Skin epidermis (tissue), 12 donors: ENCODE measurements at regions not wholly inside any gene's neighbourhood (a gene's known extent, or its start where the extent isn't known, plus 50 kb on each side); places are given as distances from the start of the nearest gene placed in this dataset.

Experiments
- H3K27ac ChIP-seq, 21 experiments: fragments of 200-600 bp; sonication (generic) in 11 of 21; one replicate each; pipeline ENCODE4 v1.5.0; 2020; ENCODE audit warnings: mild to moderate bottlenecking in 3 of 21, inconsistent platforms in 2 of 21, moderate library complexity in 2 of 21
- H3K4me3 ChIP-seq, 7 experiments: fragments of 200-600 bp; sonication (generic) in 2 of 7; one replicate each; pipeline ENCODE4 v1.5.0; 2020; ENCODE audit warnings: inconsistent platforms in 2 of 7, mild to moderate bottlenecking in 2 of 7, moderate library complexity in 1 of 7

DNA sequence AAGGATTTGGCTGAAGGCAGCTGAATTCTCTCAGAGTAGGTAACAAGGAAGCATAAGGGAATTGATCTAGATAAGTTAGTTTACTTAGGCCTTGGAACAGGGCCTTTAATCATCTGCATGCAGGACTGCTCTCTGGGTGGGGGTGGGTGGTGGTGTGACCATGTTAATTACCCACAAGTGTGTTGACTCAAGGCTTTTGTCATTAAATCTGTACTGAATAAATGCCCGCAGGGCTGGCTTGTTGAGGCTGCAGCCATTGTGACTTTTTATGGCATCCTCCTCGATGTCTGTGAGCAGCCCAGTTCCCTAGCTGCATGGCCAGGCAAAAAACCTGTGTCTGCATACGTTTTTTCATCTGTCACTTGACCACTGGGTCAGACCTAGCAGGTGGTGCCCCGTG, 63.5 kb upstream of the ASCC3 start:
- Histone ChIP-seq H3K4me3 (no peak overlapping the region), H3K27ac (no peak overlapping the region)

DNA sequence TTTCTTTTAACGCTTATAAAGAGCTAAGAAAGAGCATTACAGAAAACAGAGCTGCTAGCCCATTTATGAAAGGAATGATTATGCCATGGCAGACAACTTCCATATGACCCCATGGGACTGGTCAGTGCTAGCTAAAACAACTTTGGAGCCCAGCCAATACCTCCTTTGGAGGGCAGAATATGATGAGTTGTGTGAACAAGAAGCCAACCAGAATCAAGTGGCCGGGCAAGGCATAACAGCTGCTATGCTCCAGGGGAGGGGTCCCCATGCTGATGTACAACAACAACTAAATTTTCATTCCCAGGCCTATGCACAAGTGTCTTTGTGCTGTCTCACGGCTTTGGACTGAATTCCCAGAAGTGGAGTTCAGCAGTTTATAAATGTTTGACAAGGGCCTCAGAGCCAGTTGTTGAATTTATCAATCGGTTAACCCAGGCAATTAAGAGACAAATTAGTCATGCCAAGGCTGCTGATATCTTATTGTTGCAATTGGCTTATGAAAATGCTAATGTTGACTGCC, 65.0 kb upstream of the ASCC3 start:
- H3K4me3 ChIP-seq: no peak overlapping the region

DNA sequence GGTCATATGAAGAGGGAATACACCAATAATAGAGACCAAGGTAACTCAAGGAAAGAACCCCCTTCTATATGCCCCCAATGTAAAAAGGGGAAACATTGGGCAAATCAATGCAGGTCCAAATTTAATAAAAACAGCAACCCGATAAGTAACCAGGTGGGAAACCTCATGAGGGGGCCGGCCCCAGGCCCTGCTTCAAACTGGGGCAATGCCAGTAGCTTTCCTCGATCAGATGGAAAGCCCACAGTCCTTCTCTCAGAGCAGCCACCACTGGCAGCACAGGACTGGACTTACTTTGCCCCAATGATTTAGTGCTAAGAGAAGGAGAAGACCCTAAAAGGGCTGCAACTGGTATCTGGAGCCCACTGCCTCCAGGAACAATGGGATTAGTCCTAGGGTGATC, 65.6 kb upstream of the ASCC3 start:
- Histone ChIP-seq H3K27ac (no peak overlapping the region), H3K4me3 (no peak overlapping the region)

More for the DNA sequence above, 65.0 kb upstream of the ASCC3 start:
- no peak overlapping the region for H3K27ac ChIP-seq

DNA sequence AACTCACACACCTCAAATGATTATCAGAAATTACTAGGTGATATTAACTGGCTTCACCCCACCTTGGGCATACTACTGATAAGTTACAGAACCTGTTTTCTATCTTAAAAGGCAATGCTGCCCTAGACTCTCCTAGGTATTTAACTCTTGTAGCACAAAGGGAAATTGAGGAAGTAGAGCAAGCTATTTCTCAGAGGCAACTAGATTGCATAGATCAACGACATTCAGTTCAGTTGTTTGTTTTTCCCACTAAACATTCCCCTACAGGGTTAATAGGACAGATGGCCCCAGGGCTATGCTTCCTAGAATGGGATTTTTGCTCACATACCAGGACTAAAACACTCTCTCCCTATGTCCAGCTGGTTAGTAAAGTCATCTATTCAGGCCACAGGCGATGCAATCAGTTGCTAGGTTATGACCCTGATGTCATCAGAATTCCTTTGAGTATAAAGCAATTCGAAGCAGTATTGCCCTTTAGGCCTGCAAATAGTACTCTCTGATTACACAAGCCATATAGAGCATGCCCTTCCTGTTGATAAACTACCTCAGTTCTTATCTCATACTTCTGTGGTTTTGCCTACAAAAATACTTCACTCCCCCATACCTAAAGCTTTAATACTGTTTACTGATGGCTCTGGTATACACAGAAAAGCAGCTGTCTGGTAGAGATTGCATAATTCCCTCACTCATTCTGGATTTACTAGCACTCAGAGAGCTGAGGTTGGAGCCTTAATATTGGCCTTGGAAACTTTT, 67.4 kb upstream of the ASCC3 start:
- H3K27ac ChIP-seq: peak overlapping the region in 1 of 21 experiments; percentile 13
- H3K4me3 ChIP-seq: no peak overlapping the region

DNA sequence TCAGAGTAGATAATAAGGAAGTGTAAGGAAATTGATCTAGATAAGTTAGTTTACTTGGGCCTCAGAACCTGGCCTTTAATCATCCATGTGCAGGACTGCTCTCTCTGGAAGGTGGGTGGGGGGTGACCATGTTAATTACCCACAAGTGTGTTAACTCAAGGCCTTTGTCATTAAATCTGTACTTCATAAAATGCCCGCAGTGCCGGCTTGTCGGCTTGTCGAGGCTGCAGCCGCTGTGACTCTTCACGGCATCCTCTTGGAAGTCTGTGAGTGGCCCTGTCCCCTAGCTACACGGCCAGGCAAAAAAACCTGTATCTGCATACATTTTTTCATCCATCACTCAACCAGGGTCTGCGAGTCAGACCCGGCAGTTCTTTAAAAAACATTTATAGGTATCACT, 70.9 kb upstream of the ASCC3 start:
- no peak overlapping the region for H3K4me3 ChIP-seq
- no peak overlapping the region for H3K27ac ChIP-seq

DNA sequence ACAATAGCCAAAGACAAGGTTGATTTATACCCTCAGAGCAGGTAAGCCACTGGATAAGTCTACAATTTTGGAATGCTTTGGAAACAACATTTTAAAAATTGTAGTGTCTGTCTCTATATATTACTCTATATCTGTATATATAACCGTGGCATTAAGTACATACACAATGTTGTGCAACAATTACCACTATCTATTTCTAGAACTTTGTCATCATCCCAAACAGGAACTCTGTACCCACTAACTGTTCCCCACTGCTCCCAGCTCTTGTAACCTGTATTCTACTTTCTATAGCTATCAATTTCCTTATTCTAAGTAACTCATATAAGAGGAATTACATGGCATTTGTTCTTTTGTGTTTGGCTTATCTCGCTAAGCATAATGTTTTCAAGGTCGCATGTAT, 78.2 kb upstream of the ASCC3 start:
- H3K4me3 ChIP-seq: no peak overlapping the region
- no peak overlapping the region for H3K27ac ChIP-seq

DNA sequence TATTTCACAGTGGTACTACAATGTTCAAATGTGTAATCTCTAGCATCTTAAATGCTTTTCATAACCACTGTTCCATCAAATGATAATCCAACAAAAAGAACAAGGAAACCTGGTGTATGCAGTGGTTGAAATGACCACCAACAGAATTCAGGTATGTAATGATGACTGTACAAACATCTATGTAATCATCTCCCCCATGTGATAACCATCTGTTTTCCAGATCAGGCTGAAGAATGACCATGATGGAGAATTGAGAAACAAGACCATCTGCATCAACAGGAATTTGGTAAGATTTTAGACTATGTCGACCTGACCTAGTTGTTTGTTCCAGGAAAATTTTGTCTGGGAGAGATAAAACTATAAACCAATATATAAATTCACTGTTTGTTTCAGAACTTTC, 81.3 kb upstream of the ASCC3 start:
- H3K27ac ChIP-seq: no peak overlapping the region
- no peak overlapping the region for H3K4me3 ChIP-seq

DNA sequence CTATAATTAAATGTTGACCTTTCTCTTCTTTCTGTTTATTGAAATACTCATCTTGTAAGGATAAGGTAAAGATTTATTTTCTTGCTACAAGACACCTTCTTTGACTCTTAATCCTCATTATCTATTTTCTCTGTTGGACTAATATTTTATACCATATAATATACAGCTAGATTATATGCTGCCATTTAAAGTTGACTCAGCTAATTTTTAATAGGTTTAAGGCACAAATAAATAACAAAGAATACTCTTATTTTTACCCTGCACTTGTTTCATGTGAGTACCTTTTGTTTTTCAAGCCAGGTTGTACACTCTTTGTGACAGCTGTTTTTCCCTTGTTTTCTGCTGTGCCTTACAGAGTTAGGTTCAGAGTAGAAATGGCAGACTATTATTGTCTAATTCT, 83.9 kb upstream of the ASCC3 start:
- Histone ChIP-seq H3K4me3 (no peak overlapping the region), H3K27ac (no peak overlapping the region)

DNA sequence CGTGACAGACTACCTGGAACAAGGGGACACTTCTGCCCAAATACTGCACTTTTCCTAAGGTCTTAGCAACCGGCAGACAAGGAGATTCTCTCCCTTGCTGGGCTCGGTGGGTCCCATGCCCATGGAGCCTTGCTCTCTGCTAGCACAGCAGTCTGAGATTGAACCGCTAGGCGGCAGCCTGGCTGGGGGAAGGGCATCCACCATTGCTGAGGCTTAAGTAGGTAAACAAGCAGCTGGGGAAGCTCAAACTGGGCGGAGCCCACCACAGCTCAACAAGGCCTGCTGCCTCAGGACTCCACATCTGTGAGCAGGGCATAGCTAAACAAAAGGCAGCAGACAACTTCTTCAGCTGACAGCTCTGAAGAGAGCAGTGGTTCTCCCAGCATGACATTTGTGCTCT, 87.8 kb upstream of the ASCC3 start:
- no peak overlapping the region for H3K4me3 ChIP-seq
- H3K27ac ChIP-seq: no peak overlapping the region

DNA sequence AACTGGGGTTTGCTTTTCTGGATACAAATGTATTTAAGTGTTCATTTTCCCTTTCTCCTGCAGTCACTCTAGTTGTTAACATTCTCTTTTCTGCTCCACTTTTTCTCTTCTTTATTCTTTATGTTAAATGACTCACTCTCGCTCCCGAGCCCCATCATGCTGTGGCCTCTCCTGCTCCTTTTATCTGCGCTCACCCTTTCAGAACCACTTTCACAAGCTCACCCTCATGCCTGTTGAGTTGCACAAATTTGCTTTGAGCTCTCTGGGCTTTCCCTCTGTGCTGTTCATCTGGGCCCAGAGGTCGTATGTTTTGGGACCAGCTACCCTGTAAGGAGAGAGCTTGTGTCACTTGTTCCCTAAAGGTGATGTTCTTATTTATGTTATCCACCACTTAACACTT, 98.1 kb upstream of the ASCC3 start:
- no peak overlapping the region for H3K4me3 ChIP-seq
- H3K27ac ChIP-seq: no peak overlapping the region

DNA sequence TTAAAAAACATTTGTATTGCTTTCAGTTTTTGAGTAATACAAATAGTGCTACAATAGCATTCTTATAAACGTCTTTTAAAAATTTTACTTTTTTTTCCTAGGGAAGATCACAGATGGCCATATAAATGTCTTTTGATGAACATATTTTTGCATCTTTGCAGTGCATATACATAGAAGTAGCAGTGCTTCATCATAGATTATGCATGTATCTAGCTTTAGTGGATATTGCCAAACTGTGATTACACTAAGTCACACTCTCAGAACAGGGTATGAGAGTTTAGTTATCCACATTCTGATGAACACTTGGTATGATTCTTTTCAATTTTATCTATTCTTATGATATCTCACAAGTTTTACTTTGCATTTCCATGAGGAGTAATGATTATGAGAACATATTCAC, 99.8 kb upstream of the ASCC3 start:
- no peak overlapping the region for H3K4me3 ChIP-seq

DNA sequence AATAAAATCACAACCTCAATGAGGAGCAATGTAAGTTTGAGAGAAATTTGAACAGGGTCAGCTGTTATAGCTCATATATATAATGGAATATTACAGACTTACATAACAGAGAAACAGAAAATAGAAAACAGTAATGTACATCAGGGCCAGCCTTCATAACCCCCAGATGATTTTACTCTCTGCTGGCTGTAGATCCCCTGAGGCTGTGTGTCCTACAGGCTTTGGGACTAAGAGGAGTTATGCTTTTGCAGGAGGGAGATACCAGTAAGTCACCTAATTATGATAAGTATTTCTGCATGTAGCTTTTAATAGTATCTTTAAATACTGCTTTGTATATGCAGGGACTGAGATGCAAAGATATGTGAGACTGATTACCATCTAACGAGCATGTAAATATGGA, 105.8 kb upstream of the ASCC3 start:
- no peak overlapping the region for H3K27ac ChIP-seq
- no peak overlapping the region for H3K4me3 ChIP-seq

More for the DNA sequence above, 99.8 kb upstream of the ASCC3 start:
- no peak overlapping the region for H3K27ac ChIP-seq

DNA sequence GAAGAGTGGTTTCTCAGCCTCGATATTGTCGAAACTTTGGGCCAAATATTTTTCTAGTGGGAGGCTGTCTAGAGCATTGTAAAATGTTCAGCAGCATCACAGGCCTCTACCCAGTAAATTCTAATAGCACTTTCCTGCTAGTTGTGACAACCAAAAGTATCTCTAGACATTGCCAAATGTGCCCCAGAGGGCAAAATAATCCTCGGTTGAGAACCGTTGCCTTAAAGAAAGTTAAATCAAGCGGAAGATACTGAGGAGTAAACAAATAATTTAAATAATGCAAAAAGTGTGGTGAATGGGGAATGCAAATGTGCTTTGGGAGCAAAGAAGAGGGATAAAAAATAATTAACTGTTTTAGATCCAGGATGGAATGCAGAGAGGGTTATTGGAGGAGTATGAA, 106.4 kb upstream of the ASCC3 start:
- Histone ChIP-seq H3K27ac (no peak overlapping the region), H3K4me3 (no peak overlapping the region)

DNA sequence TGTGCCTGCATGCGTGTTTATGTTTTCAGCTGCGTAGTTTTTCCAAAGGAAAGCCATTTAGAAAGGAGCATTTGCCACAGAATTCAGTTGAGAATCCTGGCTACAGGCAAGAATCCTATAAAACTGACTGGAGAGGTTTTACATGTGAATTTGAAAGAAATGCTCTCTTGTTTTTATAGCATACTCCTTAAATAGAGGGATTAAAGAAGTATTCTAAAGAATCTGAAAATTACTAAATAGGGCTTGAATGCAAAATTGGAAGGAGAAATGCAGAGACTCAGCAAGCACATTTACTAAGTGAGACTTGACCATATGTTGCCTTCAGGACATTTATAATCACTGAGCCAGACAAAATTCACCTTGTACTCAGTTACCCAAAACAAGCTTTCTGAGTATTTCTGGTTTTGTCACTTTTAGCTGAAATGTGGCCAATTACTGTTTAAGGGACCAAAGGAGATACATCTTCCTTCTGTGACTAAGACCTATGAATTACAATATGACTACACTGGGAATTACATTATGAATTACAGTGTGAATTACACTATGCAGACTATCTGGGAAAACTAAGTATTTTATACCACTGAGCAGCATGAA, 107.4 kb upstream of the ASCC3 start:
- H3K4me3 ChIP-seq: no peak overlapping the region

DNA sequence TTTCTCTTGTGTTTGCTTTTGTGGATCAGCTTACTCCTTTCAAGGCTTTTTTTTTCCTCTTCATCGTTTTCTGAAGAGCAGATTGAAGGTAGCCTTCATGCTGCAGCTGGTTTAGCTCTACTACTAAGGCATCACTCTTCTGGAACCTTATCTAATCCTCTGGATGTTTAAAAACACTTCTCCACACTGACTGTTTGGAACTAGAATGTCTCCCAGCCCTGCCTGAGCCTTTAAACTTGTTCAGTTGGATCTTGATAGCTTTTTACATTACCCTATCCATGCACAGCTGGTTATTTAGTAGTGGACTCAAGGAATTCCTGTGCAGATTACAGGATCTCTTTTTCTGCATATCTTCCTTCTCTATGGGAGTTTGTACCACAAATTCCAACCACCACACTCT, 108.9 kb upstream of the ASCC3 start:
- H3K27ac ChIP-seq: no peak overlapping the region
- no peak overlapping the region for H3K4me3 ChIP-seq

More for the DNA sequence above, 107.4 kb upstream of the ASCC3 start:
- no peak overlapping the region for H3K27ac ChIP-seq

DNA sequence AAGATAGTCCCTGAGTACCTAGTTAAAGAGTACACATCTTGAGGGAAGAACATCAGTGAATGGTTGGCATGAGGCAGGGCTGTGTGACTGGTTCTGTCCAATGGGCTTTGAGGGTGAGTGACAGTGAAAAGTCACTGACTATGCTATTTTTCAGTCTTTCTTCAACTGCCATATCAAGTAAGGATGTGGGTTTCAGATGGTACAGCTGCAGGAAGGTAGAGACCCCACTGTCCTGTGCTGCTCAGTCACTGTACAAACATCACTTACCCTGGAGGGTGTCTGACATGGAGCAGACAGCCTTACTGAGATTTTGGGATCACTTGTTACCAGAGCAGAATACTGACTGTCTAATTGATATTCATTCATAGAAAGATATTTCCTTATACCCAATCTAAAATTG, 115.3 kb upstream of the ASCC3 start:
- Histone ChIP-seq H3K4me3 (no peak overlapping the region), H3K27ac (no peak overlapping the region)

DNA sequence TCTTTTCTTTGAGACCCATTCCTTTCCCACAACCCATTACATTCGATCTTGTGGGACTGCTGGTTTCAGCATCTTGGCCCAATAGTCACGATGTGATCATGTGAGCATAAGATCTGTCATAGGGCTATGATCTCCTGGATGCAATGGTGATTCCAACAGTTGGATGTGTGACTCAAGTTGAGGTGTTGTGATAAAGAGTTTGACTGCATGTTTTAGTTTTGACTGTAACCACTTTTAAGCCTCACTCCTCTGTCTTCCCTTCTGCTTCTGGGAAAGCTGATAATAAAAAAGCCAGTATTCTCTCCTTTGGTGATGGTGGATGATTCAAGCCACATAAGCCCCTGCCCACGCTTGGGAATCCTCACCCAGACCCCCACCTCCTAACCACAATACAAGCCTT, 117.0 kb upstream of the ASCC3 start:
- H3K4me3 ChIP-seq: no peak overlapping the region
- H3K27ac ChIP-seq: no peak overlapping the region

DNA sequence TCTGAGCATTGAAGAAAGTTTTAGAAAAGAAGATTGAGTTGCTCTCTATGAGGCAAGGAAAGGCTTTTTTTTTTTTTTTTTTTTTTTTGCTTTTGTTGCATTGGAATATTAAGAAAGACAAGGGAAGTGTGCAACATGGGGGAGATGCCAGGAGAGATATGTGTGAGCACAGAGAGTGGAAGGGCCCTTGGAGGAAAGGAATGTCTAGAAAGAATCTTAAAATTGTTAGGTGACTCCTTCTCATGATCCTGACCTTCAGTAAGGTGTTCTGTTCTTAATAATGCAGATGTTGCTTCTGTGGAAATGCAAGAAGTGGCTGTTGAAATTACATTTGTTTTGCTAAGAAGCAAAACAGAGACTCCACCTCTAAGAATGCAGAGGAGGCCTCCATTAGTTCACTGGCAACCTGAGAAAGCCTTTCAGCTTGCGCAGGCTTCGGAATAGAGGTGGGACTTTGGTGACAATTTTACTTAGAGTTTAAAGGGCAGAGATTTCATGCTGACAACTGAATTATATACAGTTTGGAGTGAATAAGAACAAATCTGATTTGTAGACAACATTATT, 118.0 kb upstream of the ASCC3 start:
- H3K27ac ChIP-seq: no peak overlapping the region
- no peak overlapping the region for H3K4me3 ChIP-seq

DNA sequence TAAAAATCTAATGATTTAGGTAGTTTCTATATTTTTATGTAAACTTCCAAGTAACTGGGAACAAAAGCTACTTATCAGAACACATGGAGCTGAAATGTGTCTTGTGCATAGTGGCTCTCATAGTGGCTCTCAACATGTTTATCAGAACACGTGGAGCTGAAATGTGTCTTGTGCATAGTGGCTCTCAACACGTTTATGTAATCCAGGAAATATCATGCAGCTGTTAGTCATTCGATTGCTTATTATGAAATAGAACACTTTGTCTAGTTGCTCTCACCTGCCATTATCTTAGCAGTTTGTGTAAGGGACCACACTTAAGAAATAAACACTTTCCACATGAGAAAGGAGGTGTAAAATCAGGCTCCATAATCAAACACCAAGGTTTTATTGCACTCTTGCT, 119.2 kb upstream of the ASCC3 start:
- H3K27ac ChIP-seq: no peak overlapping the region
- H3K4me3 ChIP-seq: no peak overlapping the region

DNA sequence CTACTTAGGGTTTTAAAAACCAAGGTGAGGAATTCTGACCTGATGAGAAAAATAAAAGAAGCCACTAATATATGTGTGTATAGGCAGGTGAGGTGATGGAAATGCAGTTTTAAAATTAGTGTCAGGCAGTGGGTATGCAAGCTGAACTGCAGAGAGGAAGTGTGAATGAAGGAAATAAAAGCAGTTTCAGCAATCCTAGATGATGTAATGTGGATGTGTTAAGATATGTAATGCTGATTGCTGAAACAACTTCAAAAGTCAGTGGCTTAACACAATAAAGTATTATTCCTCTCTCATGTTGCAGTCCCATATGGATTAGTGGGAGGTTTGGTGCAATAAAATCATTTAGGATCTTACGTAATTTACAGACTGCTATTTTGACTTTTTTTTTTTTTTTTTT, 119.9 kb upstream of the ASCC3 start:
- H3K27ac ChIP-seq: no peak overlapping the region
- no peak overlapping the region for H3K4me3 ChIP-seq

DNA sequence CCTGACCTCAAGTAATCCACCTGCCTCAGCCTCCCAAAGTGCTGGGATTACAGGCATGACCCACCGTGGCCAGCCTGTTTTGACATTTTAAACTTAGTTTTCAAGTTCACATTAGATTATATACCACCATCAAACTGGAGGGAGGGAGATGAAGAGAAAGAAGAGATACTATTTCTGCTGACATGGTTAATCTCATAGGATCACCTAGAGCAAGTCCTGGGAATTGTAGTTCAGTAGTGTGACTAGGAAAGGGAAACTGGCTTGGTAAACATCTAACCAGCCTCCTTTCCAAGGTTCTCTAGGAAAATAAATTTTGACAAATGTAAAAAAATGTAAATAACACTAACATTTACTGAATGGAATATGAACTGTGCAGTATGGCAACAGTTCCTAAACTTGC, 120.5 kb upstream of the ASCC3 start:
- Histone ChIP-seq H3K27ac (no peak overlapping the region), H3K4me3 (no peak overlapping the region)
